ENCODE measurements at regions not wholly inside any gene's neighbourhood (a gene's known extent, or its start where the extent isn't known, plus 50 kb on each side); places are given as distances from the start of the nearest gene placed in this dataset.

DNA sequence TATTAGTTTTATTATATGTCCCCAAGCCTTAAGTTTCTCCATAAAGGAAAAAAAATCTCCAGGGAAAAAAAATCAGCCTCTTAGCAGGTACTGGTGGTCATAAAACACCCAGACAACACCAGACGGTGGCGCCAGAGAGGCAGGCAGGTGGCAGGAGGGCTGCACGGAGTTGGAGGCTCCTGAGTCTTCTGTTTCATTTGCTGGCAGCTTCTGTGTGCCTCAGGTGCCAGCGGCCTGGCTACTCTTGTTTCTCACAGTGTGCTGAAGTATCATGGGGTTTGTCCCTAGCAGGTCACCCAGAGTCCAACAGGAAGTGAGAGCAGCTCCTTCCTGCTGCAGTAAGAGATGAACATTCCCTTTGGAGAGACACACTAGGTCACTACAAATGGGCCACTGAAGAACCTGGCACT is 123.3 kb upstream of the GADD45A start:
- DNase-seq = peak; percentile 72

DNA sequence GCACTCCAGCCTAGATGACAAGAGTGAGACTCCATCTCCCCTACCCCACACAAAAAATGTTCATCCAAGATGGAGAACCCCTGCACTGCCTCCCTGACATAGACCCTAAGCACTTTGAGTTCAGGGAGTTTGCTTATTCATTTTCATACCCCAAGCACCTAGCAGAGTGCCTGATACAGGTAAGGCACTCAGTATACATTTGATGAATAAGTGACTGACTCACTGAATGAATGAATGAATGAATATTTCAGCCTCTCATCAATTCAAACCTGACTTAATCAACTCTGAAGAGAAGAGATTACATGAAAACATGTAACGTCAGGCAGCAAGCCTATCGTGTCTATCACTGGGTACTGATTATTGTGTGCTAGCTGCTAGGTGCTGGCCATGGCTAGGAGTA is 121.3 kb upstream of the GADD45A start:
- no peak for DNase-seq

DNA sequence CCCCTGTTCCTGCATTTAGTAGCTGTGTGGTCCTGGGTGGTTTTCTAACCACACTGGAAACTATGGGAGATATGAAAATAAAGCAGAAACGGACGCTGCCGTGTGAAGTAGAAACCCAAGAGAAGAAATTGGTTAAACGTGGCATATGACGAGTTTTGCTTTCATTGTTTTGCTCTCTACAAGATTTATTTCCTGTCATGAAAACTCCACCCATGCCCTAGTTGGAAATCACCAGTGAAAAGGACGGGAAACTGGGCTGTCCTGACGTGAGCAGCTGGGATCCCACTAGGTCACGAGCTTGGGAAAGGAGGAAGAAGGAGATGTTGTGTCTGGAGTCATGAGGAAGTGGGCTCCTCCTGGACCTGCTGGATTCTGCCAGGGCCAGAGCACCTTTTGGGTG is 120.8 kb upstream of the GADD45A start:
- DNase-seq = no peak

DNA sequence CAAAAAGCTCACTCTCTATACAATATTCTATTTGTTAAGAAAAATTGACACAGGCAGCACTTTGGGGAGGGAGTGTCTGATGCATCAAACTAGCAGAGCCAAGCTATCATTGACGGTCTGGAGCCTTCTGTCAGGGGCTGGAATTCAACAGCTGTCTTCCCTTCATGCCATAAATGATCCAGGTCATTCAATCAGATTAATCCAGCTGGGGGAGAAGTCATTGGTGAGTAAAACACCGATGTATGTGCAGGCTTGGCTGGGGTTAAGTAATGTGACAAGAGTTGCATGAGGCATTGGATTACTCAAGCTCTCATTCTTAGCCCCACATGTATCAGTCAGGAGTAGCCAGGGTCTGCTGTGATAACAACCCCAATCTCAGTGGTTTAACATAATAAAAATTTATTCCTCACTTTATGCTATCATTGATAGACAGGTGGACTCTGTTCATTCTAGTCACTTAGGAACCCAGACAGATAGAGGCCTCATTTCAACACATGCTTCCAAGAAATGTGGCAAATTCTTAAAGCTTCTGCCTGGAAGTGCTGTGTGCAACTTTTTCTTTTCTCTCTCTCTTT is 118.1 kb upstream of the GADD45A start:
- no peak for DNase-seq

DNA sequence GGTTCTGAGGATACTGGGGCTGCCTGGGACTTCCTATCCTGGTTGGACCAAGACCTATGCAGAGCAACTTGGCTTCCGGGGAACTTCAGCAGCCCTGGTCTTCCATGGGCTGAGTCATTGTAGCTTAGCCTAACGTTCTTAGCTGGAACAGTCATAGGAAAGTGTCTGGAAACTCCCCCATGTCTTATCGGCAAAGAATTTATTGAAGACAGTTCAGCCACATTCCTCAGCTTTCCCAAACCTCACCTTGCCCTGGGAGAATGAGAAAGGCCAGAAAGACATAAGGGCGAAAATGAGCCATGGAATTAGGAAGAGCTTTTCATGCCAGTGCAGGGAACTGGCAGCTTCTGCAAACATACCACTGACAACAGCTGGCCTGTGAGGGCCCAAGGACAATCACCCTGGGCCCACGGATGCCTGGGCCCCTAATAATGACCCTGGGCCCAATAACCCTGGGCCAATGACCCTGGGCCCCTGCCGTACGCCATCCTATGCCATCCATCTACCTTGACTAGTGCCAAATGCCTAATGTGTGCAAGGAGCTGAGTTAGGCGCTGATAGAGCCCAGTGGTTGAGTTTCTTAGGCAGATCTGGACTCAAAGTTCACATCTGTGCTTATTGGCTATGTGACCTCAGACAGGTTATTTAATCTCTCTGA is 114.4 kb upstream of the GADD45A start:
- DNase-seq = no peak

DNA sequence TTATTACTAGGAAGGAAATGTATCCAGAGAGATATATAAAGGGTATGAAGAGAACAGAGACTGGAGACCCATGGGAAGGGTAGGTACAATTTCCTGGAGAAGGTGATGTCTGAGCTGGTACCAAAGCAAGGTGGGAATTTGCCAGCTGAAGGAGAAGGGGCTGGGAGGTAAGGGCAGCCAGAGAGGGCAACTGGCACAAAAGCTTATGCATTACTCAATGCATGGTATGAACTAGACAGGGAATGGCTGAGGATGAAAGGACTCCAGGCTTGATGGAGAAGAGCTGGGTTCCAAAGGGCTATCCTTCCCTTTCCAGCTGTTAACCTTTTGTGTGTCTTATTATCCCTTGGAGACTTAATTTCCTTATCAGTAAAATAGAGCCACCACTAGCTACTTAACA is 113.6 kb upstream of the GADD45A start:
- DNase-seq = no peak

DNA sequence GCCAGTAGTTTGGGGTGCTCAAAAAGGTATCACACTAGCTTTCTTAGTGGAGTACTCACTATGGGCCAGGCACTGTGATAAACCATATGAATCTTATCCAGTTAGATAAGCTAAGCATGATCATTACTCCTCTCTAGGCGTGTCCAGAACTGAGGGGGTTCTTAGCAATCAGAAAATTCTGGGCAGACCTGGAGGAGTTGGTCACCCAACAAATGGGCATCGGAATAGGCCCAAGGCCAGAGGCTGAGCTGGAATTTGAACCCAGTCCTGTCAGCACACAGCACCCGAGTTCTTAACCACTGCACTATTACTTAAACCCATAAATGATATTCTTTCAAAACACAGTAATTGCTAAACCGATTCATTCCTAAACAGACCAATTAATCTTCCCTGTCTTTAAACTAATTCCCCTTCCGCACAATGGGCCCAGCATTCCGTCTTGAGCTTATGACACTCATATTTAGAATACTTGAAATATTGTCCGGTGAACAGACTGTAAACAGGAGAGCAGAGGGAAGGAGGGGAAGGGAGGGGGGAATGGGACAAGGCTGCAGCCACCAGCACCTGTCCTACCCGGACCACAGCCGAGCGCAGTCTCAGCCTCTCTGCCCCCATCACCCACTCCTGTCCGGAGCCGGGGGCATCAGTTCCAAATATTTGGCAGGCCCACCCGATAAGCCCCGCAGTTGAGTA is 113.0 kb upstream of the GADD45A start:
- DNase-seq = no peak

DNA sequence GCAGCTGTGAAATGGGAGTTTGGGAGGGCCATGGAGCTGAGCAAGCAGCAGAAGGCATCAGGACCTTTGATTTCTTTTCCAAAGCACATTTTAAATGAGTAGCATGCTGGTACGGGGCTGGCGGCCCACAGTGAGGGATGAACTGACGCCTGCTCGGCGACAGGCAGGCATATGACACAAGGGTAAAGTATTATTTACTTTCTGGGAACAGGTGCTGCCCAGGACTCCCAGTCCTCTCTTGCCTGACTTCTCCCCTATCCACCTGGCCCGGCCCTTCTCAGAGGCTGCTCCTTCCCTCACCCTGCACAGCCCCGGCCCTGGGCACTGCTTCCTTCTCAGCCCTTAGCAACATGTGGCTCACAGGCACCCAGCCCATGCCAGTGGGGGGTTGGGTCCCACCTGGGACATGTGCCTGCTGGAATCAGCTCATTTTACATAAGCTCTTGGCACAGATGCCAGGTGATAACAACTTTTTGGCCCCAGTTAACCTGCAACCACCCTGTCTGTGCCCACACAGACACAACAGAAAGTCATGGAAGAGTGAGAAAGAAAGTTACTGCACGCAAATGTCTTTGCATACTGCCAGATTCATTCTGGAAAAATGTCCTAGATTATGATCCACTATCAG is 112.3 kb upstream of the GADD45A start:
- no peak for DNase-seq

DNA sequence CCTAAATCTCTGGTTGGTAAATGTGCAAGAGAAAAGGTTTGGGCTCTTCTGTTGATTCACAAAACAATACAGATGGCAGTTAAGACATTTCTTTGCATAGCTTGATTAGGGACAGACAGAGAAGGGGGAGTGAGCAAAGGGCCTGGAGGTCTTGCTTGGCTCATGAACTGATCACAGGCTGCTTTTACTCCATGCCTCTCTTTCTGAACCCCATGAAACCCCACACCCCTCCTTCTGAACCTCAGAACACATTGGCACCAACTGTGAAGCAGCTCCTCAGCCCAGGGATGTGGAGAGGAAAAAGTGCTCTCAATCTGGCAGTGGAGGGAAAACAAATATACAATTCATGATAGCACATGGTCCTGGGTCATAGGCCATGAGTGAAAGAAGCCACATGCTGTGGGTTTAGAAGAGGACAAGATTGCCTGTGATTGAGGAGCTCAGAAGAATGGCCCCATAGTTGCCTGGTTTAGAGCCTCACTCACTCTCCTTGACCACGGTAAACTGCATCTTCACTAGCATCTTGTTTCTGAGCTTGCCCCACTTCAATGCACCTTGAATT is 111.6 kb upstream of the GADD45A start:
- DNase-seq = no peak

DNA sequence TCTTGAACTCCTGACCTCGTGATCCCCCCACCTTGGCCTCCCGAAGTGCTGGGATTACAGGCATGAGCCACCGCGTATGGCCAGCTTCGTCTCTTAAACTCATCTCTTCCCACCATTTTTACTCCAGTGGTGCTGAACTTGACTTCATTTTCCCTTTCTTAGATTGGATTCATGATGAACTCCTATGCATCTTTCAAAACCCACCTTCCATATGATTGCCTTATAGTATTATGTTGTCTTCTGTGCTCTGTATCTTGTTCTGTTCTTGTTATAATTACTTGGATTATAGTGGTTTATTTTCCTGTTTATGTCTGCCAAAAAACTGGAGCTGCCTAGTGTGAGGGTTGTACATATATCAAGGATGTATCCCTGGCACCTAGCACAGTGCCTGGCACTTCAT is 110.8 kb upstream of the GADD45A start:
- no peak for DNase-seq

DNA sequence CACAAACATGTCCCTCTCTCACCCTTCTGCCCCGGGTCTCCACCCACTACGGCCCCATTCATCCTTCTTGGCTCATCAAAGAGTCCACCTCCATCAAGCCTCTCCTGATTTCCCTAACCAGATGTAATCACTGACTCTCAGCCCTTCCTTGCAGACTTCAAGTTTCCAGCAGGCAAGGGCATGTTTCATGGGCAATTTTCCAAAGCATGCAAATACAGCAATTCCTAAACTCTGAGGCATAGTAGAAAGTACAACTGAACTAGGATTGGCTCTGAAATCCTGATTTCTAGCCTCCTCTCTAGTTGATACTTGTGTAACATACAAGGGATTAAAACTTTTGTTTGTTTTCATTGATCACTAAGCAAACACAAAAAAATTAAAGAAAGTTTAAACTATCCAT is 109.1 kb upstream of the GADD45A start:
- no peak for DNase-seq

DNA sequence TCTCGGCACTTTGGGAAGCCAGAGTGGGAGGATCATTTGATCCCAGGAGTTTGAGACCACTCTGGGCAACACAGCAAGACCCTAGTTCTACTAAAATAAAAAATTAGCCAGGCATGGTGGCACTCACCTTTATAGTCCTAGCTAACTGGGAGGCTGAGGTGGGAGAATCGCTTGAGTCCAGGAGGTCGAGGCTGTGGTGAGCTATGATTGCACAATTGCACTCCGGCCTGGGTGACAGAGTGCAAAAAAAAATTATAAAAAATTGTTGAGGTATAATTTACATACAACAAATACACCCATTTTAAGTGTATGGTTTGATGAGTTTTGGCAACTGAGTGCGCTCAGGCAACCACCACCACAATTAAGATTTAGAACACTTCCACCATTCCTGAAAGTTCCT is 108.5 kb upstream of the GADD45A start:
- DNase-seq = no peak

DNA sequence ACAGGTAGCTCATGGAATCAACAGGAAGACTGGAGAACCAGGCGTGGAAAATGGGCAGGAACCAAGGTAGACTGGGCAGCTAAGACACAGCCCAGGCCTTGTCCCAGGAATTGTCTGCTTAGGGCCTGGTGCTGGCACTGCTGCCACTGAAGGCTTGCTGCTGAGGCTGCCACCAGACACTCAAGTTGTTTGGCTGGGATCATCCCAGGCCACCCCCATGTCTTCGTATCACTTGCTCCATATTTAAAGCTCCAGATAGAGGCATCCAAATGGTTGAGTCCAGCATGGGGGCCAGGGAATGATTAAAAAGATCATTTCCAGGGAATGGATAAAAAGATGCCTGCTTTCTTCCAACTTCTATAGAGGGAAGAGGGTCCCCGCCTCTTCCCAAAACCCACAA is 107.4 kb upstream of the GADD45A start:
- no peak for DNase-seq

DNA sequence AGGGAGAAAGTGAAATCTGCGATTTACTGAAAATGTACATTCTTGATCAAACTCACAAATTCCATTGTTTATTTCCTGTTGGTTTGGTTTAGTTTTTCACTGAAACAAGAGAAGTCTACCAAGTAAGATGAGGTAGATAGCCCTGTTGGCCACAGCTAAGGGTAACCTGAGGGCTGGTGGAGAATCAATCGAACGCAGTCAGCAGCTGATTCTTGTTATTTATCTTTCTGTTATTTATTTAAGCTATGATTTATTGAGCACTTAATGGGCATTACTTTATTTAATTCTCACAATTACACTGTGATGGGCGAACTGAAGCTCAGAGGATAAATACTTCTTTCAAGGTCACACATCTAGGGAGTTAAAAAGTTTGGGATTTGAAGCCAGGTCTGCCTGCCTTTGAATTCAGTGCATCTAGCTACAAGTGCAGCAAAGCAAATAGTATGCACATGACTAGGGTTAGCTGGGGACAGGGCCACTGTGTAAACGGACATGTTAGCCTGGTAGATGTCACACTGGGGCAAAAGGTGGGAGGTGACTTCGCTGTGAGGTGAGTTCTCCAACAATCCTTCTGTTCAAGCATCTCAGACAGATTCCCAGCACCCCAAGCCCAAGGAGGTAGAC is 106.5 kb upstream of the GADD45A start:
- no peak for DNase-seq

DNA sequence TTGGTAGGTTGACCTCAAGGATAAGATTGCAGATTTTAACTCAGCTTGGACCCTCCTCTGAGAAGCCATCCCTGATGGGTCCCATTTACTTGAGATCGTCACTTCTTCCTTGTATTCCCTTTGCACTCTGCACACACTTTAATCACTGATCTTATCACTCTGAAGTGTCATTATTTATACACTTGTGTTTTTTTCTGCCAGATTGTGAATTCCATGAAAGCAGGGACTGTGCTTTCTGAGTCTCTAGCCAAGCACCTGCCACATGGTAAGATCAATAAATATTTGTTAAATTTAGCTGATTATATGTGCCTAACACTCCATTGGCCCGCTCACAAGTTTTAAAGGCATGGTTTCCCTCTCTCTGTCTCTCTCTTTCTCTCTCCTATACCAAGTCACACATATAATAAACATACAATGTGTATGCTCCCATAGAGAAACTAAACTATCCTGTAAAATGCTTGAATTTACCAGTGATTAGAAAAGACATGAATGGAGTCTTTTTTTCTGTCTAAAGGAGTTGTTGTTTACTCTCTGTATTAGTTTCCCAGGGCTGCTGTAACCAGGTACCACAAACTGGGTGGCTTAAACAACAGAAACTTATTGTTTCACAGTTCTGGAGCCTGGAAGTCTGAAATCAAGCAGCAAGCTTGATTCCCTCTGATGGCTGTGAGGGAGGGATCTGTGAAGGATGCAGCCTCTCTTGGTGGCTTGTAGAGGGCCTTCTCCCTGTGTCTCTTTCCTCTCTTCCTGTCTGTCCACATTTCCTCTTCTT is 105.2 kb upstream of the GADD45A start:
- no peak for DNase-seq

DNA sequence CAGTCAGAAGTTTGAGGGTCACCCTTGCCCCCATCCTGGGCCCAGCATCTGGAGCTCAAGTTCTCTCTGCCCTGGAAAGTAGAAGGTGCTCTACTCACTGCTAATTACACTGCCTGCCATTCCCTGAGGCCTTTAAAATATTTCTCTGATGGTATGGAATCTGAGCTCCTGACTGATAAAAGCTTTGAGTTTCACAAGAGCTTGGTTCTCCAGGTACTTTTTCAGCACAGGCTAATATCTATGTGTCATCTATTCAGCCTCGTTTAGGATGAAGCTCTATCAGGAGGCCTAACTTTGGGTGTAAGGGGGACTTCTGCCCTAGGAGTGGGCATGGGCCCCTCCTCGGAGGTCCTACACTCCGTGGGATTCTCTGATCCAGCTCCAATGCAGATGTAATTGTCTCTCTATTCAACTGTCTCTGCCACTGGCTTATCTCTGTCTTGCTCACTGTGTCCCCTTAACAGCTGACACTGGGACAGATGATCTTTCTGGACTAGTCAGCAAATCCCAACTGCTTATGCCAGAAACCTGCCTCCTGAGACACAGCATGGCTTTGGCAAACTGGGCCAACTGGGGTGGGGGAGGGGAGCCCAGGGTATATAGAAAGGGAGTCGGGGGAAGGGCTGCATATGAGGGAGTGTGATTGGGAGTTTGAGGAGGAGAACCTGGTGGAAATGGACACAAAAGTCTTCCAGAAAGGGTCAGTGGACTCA is 104.2 kb upstream of the GADD45A start:
- DNase-seq = no peak

DNA sequence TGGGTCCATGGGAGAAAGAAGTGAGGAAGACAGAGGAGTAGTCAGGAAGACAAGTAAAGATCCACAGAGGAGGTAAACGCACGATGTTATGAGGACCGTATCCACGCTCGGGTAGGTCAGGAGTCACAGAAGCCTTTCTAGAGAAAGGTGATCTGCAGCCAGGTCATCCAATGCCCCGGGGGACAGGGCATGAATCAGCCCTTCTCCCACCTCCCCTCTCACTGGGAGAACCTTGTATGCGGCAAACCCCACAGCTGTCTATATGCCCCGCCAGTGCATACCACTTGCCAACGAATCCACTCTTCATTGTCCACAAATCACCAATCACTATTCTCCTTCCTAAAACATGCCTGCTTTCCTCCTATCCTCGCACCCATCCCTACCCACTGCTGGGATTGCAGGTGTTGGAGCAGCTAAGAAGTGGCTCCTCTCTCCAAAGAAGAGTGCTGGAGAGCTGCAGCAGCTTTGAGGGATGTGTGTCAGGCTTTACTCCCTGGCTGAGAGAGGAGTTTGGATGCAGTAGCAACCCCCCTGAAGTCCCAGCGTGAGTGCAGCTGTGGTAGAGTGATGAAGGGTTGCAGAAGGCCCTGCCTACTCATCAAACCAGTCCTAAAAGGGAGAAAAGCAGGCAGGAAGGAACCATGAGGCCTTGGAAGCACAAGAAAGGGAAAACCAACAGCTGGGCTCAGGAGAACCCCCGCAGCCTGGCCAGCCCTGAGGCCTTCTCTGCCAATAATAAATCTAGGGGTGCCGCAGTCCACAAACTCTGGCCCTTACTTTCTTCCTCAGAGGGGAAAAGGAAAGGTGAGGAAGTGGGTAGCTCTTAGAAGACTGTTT is 102.2 kb upstream of the GADD45A start:
- DNase-seq = no peak

DNA sequence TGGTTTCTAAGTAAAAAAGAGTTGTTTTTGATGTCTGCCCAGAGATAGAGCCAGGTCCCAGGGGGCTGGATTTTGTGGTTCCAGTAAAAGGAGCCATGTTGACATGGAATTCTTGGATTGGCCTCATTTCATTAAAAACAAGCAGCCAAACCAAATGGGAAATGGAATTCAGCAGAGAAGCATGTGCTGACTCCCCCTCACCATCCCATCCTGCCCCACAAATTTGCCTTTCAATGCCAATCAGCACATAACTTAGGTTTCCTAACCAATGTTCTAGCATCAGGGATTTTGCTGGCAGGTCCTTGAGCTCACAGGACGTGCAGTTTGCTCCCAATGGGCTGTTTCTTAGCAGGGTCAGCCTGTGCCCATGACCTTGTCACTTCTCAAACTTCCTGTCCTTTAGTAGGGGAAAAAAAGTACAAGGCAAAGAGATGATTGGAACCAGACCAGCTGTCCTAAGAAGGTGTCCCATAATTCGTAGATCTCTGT is 101.5 kb upstream of the GADD45A start:
- no peak for DNase-seq

DNA sequence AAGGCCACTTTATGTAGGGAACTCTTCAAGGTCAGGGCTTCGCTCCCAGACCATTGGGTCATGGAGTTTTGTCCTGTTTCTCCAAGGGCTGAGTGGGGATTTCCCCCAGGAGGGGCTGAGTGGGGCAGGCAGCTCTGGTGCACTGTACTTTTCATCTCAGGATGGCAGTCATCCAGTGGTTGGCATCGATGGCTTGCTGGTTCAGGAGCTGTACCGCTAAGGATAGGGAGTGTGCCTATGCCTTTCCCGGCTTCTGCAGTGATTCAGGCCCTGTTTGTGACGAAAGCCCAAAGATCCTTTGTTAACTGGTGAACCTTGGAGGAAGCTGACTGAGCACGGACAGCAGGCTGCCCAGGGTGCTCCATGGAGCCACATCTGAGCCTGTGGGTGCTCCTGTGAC is 100.1 kb upstream of the GADD45A start:
- DNase-seq = no peak

DNA sequence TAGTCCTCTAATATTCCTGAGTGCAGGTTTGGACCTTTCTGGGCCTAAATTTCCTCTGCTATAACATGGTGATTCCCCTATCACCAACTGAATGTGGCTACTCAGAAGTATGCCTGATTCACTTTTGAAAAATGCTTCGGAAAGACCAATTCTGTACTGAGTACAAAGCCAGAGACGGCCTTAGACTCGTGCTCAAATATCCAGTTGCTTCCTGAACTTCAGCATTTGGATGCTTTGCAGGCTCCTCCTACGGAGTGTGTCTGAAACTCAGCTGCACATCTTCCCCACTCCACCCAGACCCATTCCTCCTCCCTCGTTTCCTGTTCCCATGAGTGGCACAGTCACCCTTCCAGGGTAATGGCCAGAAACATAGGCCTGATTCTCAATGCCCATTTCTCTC is 98.4 kb upstream of the GADD45A start:
- no peak for DNase-seq
